ENCODE measurements at regions not wholly inside any gene's neighbourhood (a gene's known extent, or its start where the extent isn't known, plus 50 kb on each side); places are given as distances from the start of the nearest gene placed in this dataset.

DNA sequence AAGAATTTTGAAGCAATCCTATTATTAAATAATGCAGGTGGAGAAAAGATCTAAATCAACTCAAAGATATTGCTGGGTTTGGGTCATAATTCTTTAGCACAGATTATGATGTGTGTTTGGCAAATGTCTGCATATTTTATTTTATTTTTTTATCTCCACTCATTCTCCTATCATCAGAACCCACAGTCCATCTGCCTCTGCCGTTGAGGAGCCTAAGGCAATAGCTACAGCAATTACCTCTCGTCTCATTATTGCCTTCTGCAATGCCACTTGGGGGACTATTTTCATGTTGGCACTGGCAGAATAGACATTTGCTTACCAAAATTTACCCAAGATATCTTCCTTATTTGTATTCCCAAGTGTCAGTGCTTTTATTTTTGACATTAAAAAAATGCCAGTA is 815.9 kb upstream of the CNTNAP5 start:
- DNase-seq (ENCODE audit: low read depth): no peak
- TF ChIP-seq, protein P1, sequence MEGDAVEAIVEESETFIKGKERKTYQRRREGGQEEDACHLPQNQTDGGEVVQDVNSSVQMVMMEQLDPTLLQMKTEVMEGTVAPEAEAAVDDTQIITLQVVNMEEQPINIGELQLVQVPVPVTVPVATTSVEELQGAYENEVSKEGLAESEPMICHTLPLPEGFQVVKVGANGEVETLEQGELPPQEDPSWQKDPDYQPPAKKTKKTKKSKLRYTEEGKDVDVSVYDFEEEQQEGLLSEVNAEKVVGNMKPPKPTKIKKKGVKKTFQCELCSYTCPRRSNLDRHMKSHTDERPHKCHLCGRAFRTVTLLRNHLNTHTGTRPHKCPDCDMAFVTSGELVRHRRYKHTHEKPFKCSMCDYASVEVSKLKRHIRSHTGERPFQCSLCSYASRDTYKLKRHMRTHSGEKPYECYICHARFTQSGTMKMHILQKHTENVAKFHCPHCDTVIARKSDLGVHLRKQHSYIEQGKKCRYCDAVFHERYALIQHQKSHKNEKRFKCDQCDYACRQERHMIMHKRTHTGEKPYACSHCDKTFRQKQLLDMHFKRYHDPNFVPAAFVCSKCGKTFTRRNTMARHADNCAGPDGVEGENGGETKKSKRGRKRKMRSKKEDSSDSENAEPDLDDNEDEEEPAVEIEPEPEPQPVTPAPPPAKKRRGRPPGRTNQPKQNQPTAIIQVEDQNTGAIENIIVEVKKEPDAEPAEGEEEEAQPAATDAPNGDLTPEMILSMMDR (conservative IDR thresholded peaks at IDR 0.05; ENCODE audit: control insufficient read depth, insufficient read depth, low read depth, low read length): no peak
- no peak overlapping the region for H3K4me3 ChIP-seq (ENCODE audit: control insufficient read depth, low read depth, low read length)

DNA sequence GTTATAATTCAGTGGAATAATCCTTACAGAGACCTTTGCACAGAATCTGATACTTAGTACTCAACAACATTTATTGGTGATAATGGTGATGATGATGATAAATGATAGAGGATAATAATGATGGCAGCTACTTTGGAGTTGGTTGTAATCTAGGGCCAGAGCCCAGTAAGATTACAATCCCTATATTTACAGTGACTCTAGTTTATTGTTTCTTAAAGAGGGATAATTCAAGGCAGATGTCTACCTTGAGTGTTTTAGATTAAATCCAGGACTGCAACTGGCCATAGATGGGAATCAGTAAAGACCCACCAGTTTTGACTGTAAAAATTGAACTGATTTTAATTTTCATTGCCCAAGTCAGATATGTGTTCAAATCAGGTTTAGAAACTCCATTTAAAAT is 813.9 kb upstream of the CNTNAP5 start:
- TF ChIP-seq, protein P1 (conservative IDR thresholded peaks at IDR 0.05; ENCODE audit: control insufficient read depth, insufficient read depth, low read depth, low read length): no peak
- no peak for DNase-seq (ENCODE audit: low read depth)
- H3K4me3 ChIP-seq (ENCODE audit: control insufficient read depth, low read depth, low read length): no peak overlapping the region

DNA sequence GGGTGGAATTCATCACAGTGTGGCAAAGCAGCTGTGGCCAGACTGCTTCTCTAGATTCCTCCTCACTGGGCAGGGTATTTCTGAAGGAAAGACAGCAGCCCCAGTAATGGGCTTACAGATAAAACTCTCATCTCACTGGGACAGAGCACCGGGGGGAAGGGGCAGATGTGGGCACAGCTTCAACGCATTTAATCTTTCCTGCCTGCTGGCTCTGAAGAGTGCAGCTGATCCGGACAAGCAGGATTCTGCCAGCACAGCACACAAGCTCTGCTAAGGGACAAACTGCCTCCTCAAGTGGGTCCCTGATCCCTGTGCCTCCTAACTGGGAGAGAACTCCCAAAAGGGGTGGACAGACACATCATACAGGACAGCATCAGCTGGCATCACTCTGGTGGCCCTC is 779.9 kb upstream of the CNTNAP5 start:
- H3K4me3 ChIP-seq (ENCODE audit: control insufficient read depth, low read depth, low read length): no peak overlapping the region
- TF ChIP-seq, protein P1 (conservative IDR thresholded peaks at IDR 0.05; ENCODE audit: control insufficient read depth, insufficient read depth, low read depth, low read length): no peak
- no peak for DNase-seq (ENCODE audit: low read depth)

DNA sequence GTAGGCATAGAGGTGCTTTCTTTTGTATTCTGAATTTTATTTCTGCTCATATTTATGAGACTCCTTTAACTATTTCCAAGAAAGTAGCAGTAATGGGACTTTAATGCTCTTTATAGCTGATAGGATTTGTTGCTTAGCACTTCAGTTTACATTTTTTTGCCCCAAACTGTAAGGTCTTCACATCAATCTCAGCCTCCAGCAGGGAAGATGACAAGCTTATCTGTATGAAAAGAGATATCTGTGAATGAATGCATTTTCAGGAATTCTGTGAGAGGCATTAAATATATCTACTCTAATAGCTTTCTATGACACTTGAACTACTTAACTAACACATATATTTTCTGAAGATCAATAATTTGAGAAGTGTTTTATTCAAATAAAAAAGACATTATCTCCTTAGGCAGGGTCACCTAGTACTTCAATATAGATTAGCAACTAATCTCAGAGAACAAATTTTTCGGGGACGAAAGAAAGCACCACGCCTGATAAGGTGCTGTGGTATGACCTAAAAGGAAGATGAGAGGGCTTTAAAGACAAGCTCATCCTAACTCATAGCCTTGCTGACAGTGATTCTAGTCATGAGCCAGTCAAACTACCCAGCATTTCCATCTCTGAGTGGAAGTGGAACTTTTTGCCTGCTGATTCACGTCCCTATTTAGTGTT is 766.1 kb upstream of the CNTNAP5 start:
- DNase-seq (ENCODE audit: low read depth): no peak
- no peak overlapping the region for H3K4me3 ChIP-seq (ENCODE audit: control insufficient read depth, low read depth, low read length)
- TF ChIP-seq, protein P1 (conservative IDR thresholded peaks at IDR 0.05; ENCODE audit: control insufficient read depth, insufficient read depth, low read depth, low read length): no peak

DNA sequence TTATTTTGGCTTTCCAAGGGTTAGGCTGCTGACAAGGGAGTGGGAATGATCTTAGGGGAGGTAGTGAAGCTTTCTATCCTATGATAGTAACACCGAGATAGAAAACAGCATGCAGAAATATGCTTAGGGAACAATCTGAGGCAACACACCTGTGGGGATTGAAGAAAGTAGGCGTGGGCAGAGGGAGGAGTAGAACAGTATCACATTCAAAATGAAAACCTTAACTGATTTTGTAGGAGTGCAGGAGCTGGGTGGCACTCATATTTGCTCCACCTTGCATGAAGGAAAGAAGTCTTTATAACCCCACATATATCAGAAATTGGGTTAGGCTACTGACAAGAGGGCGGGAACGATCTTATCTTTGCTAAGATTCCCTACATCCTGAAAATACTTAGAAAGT is 762.2 kb upstream of the CNTNAP5 start:
- no peak for DNase-seq (ENCODE audit: low read depth)
- H3K4me3 ChIP-seq (ENCODE audit: control insufficient read depth, low read depth, low read length): no peak overlapping the region
- TF ChIP-seq, protein P1 (conservative IDR thresholded peaks at IDR 0.05; ENCODE audit: control insufficient read depth, insufficient read depth, low read depth, low read length): no peak

DNA sequence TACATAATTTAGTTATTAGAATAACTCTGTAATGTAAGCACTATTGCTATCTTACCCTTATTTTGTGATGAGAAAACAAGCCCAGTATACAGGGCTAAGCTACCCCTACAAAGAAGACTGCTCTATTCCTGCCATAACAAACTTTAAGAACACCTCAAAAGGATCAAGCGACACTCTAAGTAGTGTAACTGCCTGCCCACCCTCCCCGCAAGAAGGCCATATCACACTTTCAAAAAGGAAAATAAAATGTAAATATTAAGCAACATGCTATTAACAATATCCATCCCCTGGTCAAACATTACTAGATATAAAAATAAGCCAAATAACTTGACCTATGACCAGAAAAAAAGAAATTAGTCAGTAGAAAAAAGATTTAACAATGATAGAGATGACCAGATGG is 741.7 kb upstream of the CNTNAP5 start:
- H3K4me3 ChIP-seq (ENCODE audit: control insufficient read depth, low read depth, low read length): no peak overlapping the region
- TF ChIP-seq, protein P1 (conservative IDR thresholded peaks at IDR 0.05; ENCODE audit: control insufficient read depth, insufficient read depth, low read depth, low read length): no peak
- DNase-seq (ENCODE audit: low read depth): no peak

DNA sequence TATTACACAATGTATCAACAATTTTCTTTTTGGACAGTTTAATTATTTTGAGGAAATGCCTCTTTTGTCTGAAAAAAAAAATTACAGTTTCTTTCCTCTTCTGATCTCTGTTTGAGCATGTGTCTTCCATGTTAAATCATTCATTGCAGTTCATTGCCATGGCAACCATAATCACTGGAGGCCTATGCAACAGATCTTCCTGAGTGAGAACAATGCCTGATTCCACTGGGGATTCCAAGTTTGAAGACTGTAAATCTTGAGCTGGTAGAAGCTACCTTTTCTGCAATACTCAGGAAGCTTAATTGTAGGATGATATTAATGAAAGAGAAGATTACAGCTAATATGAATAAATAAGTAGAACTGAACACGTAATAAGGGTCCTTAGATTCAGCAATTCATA is 721.4 kb upstream of the CNTNAP5 start:
- DNase-seq (ENCODE audit: low read depth): no peak
- no peak overlapping the region for H3K4me3 ChIP-seq (ENCODE audit: control insufficient read depth, low read depth, low read length)
- TF ChIP-seq, protein P1 (conservative IDR thresholded peaks at IDR 0.05; ENCODE audit: control insufficient read depth, insufficient read depth, low read depth, low read length): no peak

Data from fibroblast of mammary gland (primary cell).